Ishikawa (cell line): ENCODE measurements at regions not wholly inside any gene's neighbourhood (a gene's known extent, or its start where the extent isn't known, plus 50 kb on each side); places are given as distances from the start of the nearest gene placed in this dataset.

Source experiments
- CEBPB ChIP-seq: IDR thresholded peaks from 2 replicates; pipeline ENCODE4 v1.6.1; 2012
- EP300 ChIP-seq: IDR thresholded peaks from 2 replicates; pipeline ENCODE4 v1.6.1; 2012; ENCODE audit warnings: borderline replicate concordance
- FOXM1 ChIP-seq: IDR thresholded peaks from 2 replicates; pipeline ENCODE4 v1.6.1; 2012; ENCODE audit warnings: low read depth, borderline replicate concordance
- MAX ChIP-seq: IDR thresholded peaks from 2 replicates; pipeline ENCODE4 v1.6.1; 2012
- REST ChIP-seq: IDR thresholded peaks from 2 replicates; pipeline ENCODE4 v1.6.1; 2012; ENCODE audit warnings: low read depth, mild to moderate bottlenecking
- YY1 ChIP-seq: IDR thresholded peaks from 2 replicates; pipeline ENCODE4 v1.6.1; 2012; ENCODE audit warnings: low read depth

GRCh38 chr12:61487728-61488127 lies 772.5 kb upstream of the USP15 start:
- no peak for TF ChIP-seq EP300
- no peak for TF ChIP-seq REST
- no peak for TF ChIP-seq FOXM1
- no peak for TF ChIP-seq CEBPB
- TF ChIP-seq YY1, result no peak
- TF ChIP-seq MAX, result no peak
